Stimulated activated CD4-positive, alpha-beta T cell treated with anti-CD3 and anti-CD28 coated beads, Interleukin-15, amount 100 ng/mL, for 24 hours (primary cell): ENCODE measurements at regions not wholly inside any gene's neighbourhood (a gene's known extent, or its start where the extent isn't known, plus 50 kb on each side); places are given as distances from the start of the nearest gene placed in this dataset.
"Not testable (repeated sequence)": the region's sequence is repeated elsewhere in the genome, so short reads cannot be mapped to it uniquely, and the experiment has no call there.

ENCODE experiments used
- DNase-seq: peaks from one replicate; pipeline ENCODE4 v3.0.0-alpha.2; 2020

DNA sequence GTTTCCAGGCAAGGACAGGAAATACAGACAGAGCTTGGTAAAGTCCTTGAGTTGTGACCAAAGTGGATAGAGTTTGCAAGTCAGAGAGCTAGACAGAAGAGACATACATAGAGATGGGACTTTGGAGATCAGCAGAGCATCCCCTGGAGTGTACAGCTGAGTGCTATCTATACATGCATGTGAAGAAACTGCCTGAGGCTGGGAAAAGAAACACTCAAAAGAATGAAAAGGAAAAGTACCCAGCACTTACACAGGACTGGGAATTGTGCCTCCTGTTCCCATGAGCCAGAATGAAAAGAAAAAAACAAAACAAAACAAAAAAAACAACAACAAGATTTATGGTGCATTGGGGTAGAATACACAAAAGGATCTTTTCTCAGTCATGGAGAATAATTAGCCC lies 606.4 kb downstream of the ZNF608 start:
- DNase-seq: no peak

DNA sequence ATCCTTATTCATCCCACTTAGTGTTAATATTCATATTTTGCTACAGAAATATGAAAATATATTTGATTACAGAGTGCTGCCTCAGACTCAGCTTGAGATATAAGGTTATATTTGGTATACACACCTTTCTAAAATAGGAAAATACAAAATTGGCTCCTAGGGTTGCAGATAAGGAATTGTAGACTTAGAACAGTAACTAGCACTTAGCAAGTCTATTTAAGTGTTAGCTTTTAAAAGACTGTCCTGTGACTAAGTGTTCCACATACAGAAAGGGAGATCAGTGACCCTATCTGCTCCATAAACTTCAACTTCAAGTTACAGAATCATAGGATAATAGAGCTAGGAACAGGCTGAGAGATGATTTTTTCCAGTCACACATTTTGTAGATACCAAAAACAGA lies 607.0 kb downstream of the ZNF608 start:
- no peak for DNase-seq

DNA sequence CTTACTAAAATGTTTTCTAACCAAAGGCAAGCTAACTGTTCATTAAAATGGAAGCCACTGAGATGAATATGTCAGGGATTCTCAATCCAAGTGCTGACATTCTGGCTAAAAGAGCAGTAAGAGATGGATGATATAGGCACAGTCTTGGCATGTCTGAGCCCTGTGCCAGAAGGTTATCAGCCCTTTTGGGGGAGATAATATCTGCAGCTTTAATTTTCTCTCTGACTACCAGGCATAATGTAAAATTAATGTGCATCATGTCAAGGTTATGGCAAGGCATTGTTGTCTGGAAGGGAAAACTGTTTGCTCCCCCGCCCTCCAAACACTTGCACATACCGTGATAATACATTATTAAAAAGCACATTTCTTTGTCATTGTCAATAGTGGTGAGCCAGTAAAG lies 609.8 kb downstream of the ZNF608 start:
- DNase-seq: no peak

DNA sequence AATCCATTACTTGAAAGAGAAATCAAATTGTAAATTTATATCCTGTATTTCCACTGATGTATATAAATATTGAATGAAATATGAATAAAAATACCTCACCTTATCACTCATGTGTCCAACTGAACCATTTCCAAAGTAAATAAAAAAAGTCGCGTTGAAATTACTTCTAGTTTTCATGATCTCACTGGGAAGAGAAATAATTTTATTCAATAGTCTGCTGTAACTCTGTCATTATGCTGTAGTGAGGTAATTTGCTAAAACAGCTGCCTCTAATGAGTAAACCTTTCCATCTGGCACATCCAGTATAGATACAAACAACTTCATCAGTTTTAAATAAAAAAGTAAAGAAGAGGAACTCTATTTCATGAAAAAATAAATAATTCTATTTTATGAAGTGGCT lies 611.5 kb downstream of the ZNF608 start:
- DNase-seq: no peak

DNA sequence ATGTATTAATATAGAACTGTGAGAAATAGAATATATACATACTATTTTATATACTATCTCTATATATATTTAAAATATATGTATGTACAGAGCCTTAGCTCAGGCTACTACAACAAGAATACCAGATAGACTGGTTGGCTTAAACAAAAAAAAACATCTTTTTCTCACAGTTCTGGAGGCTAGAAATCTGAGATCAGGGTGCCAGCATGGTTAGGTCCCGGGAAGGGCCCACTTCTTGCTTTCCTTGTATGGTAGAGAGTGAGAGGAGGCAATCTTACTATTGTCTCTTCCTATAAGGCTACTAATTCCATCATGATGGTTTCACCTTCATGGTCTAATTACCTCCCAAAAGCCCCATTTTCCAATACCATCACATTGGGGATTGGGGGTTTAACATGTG lies 613.0 kb downstream of the ZNF608 start:
- DNase-seq: no peak

DNA sequence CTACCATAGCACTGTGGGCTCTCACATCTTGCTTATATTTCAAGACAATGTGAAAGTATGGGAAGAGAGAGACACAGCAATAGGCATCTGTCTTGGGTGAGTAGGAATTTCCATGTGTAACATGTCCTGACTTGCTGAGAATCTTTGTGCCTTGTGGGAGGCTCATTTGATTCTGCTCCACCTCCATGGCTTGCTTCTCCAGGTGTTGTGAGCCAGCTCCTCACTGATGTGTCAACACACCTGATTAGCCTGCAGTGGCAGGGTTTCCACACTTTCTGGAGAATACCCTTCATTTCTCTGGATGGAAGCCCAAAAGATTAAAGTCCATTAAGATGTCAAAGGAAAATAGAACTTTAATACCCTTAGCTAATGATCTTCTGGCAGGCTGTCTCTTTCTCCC lies 613.6 kb downstream of the ZNF608 start:
- DNase-seq: no peak

DNA sequence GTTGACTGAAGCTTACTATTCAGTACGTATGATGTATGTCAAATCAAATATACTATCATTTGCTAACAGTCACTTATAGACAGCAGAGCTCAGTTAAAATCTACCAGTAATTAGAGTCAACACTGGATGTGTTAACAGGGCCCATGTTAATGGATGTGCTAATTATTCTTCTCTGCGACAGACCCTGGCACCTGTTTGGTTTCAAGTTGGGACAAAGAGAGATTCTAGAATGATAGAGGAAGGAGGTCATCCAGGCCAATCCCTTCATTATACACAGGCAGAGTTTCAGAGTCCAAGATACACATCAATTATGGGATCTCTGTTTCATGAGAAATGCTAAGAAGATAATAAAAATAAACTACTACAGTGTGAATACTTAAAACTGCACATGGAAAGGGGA lies 615.0 kb downstream of the ZNF608 start:
- no peak for DNase-seq

DNA sequence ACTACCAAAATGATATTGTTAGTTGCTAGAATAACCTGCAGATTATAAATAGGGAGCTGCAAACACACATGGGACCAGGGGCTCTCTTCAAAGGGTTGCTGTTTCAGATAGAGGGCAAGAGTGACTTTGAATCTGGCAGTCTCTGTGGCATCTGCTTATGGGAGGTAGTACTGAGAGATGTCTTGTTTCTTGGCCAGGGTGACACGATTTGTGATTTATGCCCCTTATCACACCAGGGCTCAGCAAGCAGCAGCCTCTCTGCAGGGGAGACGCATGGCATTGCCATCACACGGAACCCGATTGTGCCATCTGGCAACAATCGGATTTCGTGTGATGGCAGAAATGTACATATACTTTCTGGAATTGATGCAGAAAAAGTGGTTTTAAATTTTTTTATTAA lies 615.6 kb downstream of the ZNF608 start:
- DNase-seq: no peak

DNA sequence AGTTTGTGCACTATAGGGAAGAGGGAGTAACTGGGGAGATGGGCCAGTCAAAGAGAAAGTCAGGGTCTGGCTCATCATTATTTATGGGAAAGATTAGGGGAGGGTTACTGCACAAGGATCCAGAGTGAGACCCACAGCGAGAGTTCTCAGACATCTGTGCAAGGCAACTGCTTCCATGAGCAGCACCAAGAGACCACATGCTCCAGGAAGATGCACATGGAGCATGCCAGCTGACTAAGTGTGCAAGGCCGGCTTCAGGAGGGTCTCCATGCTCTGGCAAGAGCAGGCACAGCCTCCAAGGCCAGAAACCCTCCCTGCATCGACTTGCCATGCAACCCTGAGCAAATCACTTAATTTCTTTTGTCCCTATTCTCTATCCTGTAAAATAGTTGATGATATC lies 616.9 kb downstream of the CSNK1G3 start:
- no peak for DNase-seq

DNA sequence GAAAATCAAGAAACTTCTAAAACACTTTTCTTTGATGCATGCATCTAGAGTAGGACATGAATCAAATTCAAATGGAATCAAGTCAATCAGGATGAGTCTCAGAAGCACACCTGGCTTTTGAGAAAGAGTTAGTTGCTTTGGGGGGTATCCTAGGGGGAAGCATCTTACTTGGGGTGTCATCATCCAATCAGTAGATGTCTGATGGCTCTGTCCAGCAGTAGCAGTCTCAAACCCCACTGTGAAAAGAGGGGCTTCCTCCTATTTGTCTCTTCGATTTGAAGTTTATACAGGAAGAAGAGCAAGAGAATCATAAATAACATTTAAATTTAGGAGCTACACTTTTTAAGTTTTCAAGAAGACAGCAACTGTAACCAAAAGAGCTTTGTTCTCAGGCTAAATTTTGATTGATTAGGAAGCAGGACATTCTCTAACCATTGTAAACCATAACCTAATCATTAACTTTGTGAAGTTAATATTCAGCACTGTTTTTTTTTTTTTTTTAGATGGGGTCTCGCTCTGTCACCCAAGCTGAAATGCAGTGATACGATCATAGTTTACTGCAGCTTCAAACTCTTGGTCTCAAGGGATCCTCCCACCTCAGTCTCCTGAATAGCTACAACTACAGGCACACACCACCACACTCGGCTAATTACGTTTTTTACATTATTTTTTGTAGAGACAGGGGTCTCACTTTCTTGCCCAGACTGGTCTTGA lies 614.7 kb downstream of the CSNK1G3 start:
- DNase-seq: no peak

DNA sequence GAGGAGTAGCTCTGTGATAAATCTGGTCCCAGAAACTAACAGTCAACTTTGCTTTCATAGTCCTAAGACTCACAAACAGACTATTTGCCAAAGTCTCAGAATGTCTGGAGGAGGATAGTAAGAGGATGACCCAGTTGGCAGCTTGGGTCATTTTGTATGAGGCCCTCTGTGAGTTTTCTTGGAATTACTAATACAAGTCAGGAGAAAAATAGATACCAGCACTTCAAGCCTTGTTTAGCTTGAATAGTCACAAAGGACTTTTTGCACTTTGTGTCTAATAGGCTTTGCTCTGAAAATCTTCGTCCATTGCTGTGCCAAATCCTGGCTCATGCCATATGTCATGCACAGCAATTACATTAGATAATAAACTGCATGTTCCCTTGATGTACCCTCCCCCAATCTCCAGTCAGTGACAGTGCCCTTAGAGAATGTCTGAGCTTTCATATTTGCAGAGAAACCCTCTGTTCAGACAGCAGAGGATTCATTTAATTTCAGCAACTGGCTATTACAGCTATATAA lies 612.8 kb downstream of the CSNK1G3 start:
- no peak for DNase-seq

DNA sequence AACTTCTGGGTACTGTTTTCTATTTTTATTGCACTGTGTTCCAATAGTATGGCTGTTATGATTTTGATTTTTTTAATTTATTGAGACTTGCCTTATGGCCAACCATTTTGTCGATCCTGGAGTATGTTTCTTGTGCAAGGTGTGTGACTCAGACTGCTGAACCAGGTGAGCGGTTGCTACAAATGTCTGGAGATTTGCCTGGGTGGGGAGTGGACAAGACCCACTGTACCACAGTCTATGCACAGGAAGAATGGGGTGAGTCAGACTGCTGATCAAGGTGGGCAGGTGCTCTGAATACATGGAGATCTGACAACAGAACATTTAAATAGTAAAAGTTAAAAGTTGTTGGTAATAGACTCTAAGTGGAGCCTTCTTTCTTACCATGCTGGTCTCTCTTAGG lies 609.2 kb downstream of the CSNK1G3 start:
- DNase-seq: no peak

DNA sequence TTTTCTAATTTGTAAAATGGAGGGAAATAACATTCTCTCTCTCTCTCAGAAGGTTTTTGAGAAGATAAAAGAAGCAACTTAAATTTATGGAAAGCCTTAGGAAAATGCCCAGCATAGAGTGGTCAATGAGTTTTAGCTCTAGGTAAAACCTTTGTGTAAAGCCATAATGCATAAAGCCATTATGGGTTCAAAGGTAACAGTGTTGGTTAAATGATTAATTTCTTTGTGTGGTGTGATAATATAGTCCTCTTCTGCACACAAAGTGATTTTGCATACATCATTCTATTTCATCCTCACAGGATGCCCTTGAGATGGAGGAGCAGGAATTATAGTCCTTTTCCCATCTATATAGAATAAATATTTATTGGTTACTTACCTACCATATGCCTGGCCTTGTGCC lies 602.9 kb downstream of the CSNK1G3 start:
- DNase-seq: no peak

DNA sequence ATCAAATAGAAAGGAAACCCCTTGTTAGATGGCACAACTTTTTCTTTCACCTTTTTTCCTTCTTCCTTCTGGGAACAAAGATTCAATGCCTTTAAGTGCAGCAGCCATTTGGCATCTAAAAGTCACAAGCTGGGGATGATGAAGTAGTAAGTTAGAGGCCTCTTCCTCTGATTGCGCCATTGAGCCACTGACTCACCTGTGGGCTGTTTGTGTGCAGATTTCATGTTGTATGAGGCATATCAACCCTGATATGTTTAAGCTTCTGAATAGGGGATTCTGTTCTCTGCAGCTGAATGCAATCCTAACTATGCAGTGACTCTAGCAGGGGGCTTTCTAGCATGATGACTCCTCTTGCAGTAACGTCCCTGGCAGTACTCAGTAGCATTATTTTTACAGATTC lies 599.9 kb downstream of the CSNK1G3 start:
- no peak for DNase-seq

DNA sequence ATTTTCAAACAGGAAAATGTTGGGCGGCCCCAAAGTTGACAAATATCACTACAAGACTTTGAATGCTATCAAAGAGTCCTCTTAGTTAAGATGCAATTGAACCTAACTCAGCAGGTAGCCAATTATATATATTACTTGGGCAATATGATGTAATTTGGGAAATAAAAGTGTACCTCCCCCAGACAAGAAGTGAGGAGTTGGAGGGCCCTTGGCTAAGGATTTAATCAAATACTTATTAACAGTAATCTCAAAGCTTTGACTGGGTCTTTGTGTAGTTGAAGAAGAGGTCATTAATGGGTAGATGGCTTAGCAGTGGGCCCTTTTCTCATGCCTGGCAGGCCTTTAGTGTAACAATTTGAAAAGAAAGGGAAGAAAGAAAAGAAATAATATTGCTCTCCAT lies 599.0 kb downstream of the CSNK1G3 start:
- DNase-seq: no peak

DNA sequence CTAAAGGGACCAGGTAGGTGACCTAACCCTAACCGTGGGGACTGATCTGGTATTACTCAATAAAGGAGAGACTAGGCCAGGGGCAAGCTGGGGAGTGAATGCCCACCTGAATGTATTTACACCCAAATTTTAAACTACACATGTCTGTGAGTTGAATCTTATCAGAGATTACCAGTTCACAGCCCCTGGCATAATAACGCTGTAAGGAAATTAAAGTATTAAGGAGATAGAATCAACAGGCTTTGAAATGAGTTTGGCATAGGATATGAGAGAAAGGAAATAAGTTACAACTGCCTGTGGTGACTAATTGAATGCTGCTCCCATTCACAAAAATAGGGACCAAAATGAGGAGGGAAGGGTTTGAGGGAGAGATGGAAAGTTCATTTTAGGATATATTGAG lies 593.3 kb downstream of the CSNK1G3 start:
- DNase-seq: no peak

DNA sequence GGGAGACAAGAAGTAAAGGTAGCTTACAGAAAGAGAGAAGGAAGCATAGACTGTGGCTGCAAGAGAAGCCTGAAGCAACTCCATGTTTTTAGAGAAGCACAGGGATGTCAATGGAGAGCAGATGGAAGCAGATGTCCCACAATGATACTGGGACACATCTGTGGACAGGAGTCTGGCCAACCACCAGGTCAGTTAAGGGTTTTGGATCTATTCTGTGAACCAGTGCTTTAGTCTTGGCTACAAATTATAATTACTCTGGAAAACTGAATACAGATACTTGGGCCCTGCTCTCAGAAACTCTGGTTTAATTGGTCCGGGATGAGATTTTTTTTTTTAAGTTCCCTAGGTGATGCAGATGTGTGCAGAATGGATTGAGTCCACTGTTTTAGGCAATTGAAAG lies 592.8 kb downstream of the CSNK1G3 start:
- DNase-seq: no peak

DNA sequence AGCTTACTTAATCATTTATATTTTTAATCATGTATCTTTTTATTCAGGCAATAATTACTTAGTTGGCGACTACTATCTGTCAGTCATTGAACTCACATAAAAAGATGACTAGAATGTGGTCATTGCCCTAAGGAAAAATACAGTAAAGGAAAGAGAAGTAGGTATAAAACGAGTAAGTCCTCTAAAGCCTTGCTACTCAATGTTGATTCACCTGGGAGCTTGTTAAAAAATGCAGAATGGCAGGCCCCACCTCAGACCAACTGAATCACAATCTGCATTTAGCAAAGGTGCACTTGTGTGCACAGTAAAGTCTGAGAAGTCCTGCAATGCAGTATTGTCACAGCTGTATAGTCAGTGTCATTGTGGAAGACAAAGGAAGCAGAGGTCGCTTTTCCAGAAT lies 592.4 kb downstream of the CSNK1G3 start:
- DNase-seq: no peak

DNA sequence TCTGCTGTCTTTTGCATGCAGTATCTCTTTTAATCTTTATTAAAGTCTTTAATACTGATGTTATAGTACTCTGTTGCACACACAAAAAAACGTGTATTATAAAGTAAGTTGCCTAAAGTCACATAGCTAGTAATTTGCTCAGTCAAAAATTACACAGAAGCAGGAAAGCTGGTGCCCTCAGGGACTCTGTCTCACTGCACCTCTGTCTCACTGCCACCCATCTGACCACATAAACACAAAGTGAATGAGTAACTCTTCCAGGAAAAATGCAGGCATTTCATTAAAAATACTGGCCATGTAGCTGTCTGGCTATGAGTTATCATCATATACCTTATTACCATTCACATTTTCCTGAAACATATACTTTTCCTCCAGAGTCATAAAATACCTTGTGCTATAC lies 591.7 kb downstream of the CSNK1G3 start:
- no peak for DNase-seq

DNA sequence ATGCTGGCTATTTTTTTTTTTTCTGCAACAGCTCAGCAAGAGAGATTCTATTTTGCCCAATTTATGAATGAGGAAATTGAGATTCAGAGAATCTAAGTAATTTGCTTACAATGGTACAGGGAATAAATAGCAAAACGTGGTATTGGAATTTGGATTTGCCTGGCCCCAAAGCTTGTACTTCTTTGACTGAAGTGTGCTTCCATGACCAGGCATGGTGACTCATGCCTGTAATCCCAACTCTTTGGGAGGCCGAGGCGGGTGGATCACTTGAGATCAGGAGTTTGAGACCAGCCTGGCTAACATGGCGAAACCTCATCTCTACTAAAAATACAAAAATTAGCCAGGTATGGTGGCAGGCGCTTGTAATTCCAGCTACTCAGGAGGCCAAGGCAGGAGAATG lies 591.1 kb downstream of the CSNK1G3 start:
- not testable (repeated sequence) for DNase-seq

DNA sequence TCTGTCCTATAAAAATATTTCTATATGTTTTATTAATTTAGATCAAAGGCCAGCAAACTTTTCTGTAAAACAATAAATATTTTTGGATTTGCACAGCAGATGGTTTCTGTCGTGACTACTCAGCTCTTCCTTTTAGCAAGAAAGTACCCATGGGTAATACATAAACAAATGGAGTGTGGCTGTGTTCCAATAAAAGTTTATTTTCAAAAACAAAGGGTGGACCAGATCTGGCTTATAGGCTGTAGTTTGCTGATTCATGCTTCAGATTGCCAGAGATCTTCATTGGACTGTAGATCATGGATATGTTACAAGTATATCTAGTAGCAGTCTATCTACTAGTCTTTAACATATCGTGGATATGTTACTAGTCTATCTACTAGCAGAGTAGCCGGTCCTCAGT lies 590.5 kb downstream of the CSNK1G3 start:
- no peak for DNase-seq

DNA sequence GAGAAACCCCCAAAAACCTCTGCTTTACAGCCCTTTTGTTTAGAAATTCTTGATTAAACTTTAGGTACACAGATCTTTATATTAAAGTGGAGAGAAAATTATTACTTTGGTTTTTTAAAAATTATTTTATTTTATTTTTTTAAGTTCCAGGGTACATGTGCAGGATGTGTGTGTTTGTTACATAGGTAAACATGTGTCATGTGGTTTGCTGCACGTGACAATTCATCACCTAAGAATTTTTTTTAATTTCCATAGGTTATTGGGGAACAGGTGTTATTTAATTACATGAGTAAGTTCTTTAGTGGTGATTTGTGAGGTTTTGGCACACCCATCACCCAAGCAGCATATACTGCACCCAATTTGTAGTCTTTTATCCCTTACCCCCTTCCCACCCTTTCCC lies 581.7 kb downstream of the CSNK1G3 start:
- no peak for DNase-seq

DNA sequence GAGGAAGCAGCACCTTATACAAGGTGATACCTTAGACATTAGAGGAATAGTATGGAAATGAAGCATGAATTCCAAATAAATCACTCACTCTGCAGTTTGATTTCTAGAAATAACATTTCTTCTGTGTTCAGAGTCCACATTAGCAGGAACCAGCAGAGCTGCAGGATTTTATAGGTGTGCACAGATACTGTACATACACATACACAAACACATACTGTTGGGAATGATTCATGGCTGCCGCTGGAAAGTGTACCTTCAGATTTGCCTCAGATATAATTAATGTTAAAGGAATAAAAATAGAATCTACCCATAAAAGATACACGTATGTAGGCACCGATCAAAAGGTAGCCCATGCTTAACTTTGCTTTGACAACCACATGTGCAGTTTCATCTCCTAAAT lies 578.1 kb downstream of the CSNK1G3 start:
- DNase-seq: no peak

DNA sequence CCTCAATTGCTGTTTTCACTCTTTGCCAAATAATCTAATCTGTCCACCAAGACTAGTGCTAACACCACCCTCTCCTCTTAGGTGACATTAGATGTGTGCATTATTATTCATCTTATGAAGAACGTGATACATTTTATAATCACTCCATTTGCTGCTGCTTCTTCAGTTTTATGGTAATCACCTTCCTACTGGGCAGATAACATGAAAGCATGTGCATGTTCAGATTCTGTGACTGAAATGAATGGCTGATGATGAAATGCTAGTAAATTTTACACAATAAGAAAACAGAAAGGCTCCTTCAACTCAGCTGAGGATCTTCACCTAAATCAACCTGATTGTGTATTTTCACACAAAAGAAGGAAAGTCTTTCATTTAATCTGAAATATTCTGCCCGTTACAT lies 577.6 kb downstream of the CSNK1G3 start:
- DNase-seq: no peak

DNA sequence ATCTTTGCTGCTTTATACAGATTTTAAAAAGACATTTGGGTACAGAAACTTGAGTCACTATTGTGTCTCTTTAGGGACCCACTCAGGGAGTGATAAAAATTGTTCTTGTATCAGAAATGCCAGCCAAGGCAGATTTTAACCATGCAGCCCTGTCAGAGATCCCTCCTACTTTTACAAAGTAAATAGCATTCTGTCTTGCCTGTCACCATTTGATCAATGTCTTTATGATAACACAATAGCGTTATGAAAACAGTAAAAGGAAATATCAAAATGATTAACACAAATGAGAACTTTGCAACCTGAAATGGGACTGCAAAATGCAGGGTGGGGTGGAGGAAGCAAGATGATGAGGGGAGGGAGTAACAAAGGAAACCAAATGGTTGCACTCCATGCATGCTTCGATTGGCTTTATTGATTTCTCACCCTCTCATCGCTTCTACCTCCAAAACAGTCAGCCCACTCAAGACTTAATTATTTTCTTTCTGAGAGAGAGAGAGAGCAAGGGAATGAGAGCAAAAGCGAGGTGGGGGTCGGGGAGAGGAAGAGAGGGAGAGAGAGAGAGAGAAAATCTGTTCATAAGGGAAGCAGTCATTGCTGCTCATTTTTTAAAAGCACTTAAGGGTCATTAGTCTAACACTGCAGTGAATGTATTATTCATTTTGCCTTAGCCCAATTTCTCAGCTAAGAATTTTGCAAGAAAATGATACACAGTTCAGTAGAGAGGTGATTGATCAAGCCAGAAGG lies 576.5 kb downstream of the CSNK1G3 start:
- DNase-seq: no peak
